Activated CD8-positive, alpha-beta T cell treated with anti-CD3 and anti-CD28 coated beads for 36 hours (primary cell): ENCODE measurements at regions not wholly inside any gene's neighbourhood (a gene's known extent, or its start where the extent isn't known, plus 50 kb on each side); places are given as distances from the start of the nearest gene placed in this dataset.

ENCODE experiments used
- ATAC-seq: fragments of 200-7000 bp; cut with Tn5 transposase; one replicate; pipeline ENCODE4 v1.10.0; 2021; ENCODE audit warnings: mild to moderate bottlenecking, moderate library complexity
- CTCF ChIA-PET: fragments of 350-600 bp; sonication (Branson Sonifier 250); formaldehyde crosslinking; loops from one replicate; lab custom pipeline; 2021; ENCODE audit warnings: antibody characterized with exemption; lab: Charles Lee
- POLR2A ChIA-PET: fragments of 350-600 bp; sonication (Branson Sonifier 250); formaldehyde crosslinking; loops from one replicate; lab custom pipeline; 2021; ENCODE audit warnings: antibody characterized with exemption; lab: Charles Lee
- DNase-seq: peaks from one replicate; pipeline ENCODE4 v3.0.0-alpha.2; 2020
- H3K27ac Mint-ChIP-seq: one replicate; pipeline ENCODE4 v1.8.0; 2021; ENCODE audit warnings: mild to moderate bottlenecking, mixed read lengths
- H3K27me3 Mint-ChIP-seq: one replicate; pipeline ENCODE4 v1.8.0; 2021; ENCODE audit warnings: mixed read lengths
- H3K36me3 Mint-ChIP-seq: one replicate; pipeline ENCODE4 v1.8.0; 2021; ENCODE audit warnings: low read depth, mixed read lengths
- H3K4me1 Mint-ChIP-seq: one replicate; pipeline ENCODE4 v1.8.0; 2021; ENCODE audit warnings: low read depth, mixed read lengths
- H3K4me3 Mint-ChIP-seq: one replicate; pipeline ENCODE4 v1.8.0; 2021; ENCODE audit warnings: mild to moderate bottlenecking, moderate library complexity, mixed read lengths
- H3K9me3 Mint-ChIP-seq: one replicate; pipeline ENCODE4 v1.8.0; 2021; ENCODE audit warnings: mixed read lengths
- intact Hi-C: fragments of 100-400 bp; cut with micrococcal nuclease; formaldehyde crosslinking; loops from one replicate; pipeline ENCODE4 v1.10.0; 2022
- TF ChIP-seq, protein P1 (sequence below): fragments of 200-600 bp; IDR thresholded peaks from one replicate; pipeline ENCODE4 v1.8.0; 2022; ENCODE audit warnings: antibody characterized with exemption, mild to moderate bottlenecking

DNA sequence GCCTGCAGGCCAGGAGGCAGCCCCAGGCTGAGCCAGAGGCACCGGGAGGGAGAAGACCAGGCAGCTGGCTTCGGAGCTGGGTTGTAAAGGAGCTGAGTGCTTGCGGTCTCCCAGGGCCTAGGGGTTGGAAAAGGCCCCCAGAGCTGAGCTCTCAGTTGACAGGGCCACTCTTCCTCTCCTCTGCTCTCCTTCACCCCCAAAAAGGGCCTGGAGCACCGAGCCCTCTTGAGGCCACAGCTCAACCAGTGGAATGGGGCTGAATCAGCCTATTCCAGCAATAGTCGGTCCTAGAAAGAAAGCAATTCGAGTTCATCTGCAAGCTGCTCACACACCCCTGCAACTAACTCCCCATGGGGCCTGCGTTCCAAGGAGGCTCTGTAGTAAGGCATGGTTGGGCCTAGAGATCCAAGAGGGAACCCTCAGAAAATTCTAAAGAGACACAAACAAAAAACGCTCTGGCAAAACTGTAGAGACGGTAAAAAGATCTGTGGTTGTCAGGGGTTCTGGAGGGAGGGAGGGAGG, 205.0 kb downstream of the BUD13 start:
- H3K27ac Mint-ChIP-seq, result no peak overlapping the region
- H3K4me1 Mint-ChIP-seq, result no peaks in the 10 kb centered on the region
- no peaks in the 10 kb centered on the region for H3K9me3 Mint-ChIP-seq
- no peak overlapping the region for H3K4me3 Mint-ChIP-seq
- no peaks in the 10 kb centered on the region for H3K36me3 Mint-ChIP-seq
- H3K27me3 Mint-ChIP-seq, result no peaks in the 10 kb centered on the region
- TF ChIP-seq, protein P1, sequence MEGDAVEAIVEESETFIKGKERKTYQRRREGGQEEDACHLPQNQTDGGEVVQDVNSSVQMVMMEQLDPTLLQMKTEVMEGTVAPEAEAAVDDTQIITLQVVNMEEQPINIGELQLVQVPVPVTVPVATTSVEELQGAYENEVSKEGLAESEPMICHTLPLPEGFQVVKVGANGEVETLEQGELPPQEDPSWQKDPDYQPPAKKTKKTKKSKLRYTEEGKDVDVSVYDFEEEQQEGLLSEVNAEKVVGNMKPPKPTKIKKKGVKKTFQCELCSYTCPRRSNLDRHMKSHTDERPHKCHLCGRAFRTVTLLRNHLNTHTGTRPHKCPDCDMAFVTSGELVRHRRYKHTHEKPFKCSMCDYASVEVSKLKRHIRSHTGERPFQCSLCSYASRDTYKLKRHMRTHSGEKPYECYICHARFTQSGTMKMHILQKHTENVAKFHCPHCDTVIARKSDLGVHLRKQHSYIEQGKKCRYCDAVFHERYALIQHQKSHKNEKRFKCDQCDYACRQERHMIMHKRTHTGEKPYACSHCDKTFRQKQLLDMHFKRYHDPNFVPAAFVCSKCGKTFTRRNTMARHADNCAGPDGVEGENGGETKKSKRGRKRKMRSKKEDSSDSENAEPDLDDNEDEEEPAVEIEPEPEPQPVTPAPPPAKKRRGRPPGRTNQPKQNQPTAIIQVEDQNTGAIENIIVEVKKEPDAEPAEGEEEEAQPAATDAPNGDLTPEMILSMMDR, result no peak
- DNase-seq (no peak), ATAC-seq (no peak)
- intact Hi-C loops, result no loop called here
- ChIA-PET POLR2A (no interaction called here), CTCF (no interaction called here)

DNA sequence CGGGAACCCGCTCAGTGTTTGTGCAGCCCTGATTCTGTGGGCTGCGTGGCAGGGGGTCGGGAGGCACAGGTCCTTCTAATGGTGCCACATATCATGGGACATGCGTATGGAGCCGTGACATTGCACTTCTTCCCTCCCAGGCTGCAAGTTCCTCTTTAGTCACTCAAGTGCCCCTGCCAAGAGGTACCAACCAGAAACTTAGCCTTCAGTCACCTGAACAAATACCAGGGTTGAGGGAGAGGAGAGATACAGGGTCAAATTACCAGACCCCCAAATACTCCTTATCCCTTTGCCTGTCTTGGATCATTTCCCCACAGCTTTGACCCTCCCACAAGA, 209.1 kb downstream of the BUD13 start:
- no peak for ATAC-seq
- H3K9me3 Mint-ChIP-seq, result no peaks in the 10 kb centered on the region
- no peak overlapping the region for H3K4me3 Mint-ChIP-seq
- intact Hi-C loops, result no loop called here
- H3K36me3 Mint-ChIP-seq, result no peaks in the 10 kb centered on the region
- H3K4me1 Mint-ChIP-seq, result no peaks in the 10 kb centered on the region
- ChIA-PET CTCF (no interaction called here), POLR2A (no interaction called here)
- TF ChIP-seq, protein P1, result no peak
- no peak for DNase-seq
- H3K27ac Mint-ChIP-seq, result no peak overlapping the region
- no peaks in the 10 kb centered on the region for H3K27me3 Mint-ChIP-seq

DNA sequence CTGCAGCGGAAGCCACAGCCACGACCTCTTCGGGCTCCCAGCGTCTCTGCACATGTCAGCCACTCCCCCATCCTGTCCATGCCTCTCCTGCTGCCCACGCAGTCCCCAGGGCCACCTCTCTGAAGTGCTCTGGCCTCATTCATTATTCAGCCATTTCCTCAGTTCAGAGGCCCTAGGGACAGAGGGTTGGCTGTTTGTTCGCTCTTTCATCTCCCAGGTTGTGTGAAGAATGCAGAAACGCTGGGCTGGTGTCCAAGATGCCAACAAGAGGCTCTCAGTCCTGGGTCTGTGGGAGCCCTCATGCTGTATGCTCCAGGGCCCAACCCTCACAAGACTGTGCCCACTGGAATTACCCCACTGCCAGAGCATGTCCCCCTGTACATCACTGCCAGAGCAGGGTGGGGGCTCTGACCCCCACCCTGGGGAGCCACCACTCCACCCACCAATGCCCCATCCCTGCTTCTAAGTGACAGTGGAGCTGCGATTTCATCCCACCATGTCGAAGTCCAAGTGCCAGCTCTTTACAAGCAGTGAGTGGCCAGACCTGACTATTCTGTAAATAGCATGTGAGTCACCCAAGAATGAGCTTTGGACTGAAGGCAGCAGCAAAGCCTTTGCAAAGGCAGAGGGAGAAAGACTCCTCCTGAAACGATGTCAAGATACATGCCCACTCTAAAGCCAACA, 209.6 kb downstream of the BUD13 start:
- DNase-seq (no peak), ATAC-seq (no peak)
- no peaks in the 10 kb centered on the region for H3K9me3 Mint-ChIP-seq
- POLR2A ChIA-PET, result no interaction called here
- no peak overlapping the region for H3K4me3 Mint-ChIP-seq
- TF ChIP-seq, protein P1, result no peak
- intact Hi-C loops, result no loop called here
- no peak overlapping the region for H3K27ac Mint-ChIP-seq
- no peaks in the 10 kb centered on the region for H3K36me3 Mint-ChIP-seq
- no peaks in the 10 kb centered on the region for H3K27me3 Mint-ChIP-seq
- H3K4me1 Mint-ChIP-seq, result no peaks in the 10 kb centered on the region
- CTCF ChIA-PET, result no interaction called here

DNA sequence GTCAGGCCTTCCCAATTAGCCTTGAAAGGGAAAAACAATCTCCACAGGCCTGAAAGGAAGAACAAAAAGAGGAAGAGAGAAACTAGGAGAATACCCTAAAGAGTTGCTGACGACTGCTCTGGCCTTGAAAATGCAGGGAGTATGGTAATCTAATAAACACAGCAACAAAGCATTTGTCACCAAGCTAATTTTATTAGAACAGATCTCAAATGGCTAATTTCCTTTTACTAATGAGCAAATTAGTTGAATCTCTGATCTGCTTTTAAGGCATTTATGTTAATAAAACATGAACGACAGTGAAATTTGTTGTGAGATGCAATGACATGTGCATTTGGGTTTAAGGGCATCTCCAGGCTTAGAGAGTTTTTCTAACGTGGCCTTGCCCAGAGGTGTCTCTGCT, 212.2 kb downstream of the BUD13 start:
- Mint-ChIP-seq H3K9me3 (no peaks in the 10 kb centered on the region), H3K27me3 (no peaks in the 10 kb centered on the region), H3K4me1 (no peaks in the 10 kb centered on the region), H3K27ac (no peak overlapping the region), H3K4me3 (no peak overlapping the region), H3K36me3 (no peaks in the 10 kb centered on the region)
- TF ChIP-seq, protein P1, result no peak
- CTCF ChIA-PET, result no interaction called here
- intact Hi-C loops, result no loop called here
- ATAC-seq (no peak), DNase-seq (no peak)
- POLR2A ChIA-PET, result no interaction called here

DNA sequence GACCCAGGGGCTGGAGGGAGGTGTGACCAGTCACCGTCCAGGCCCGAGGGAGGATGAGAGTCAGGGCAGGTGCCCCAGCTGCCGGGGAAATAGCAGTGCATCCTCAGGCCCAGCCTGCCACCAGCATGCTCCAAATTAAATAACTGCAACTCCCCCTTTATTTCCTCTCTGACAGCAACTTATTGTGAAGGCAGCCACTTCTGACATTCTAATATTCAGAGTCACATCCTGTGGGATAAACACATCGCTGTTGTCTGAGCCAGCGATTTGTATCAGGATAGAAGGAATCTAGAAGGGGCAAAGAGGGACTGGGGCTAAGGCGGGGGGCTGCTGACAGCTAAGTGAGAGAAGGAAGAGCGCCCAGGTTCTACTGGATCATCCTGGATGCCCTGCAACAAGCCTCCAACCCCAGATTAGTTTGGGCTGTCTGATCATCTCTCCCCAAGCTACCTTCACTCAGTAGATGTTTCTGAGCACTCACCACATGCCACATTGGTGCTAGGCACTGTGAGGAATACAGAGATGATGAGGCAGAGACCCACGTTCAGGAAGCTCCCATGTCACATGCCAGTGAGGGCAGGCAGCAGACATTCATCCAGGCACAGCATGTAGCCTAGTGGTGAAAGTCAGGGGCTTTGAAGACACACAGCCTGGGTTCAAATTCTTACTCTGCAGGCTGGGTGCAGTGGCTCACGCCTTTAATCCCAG, 214.1 kb downstream of the BUD13 start:
- no peak overlapping the region for H3K27ac Mint-ChIP-seq
- H3K4me3 Mint-ChIP-seq, result no peak overlapping the region
- CTCF ChIA-PET, result no interaction called here
- intact Hi-C loops, result no loop called here
- POLR2A ChIA-PET, result no interaction called here
- no peak for DNase-seq
- TF ChIP-seq, protein P1, result no peak
- H3K27me3 Mint-ChIP-seq, result no peaks in the 10 kb centered on the region
- no peaks in the 10 kb centered on the region for H3K36me3 Mint-ChIP-seq
- no peak for ATAC-seq
- H3K9me3 Mint-ChIP-seq, result no peaks in the 10 kb centered on the region
- H3K4me1 Mint-ChIP-seq, result no peaks in the 10 kb centered on the region
